GM21825 (cell line): ENCODE measurements at regions not wholly inside any gene's neighbourhood (a gene's known extent, or its start where the extent isn't known, plus 50 kb on each side); places are given as distances from the start of the nearest gene placed in this dataset.
"Not testable (repeated sequence)": the region's sequence is repeated elsewhere in the genome, so short reads cannot be mapped to it uniquely, and the experiment has no call there.

Experiments
- ATAC-seq: cut with Tn5 transposase; IDR thresholded peaks from one replicate; pipeline ENCODE4 v1.9.1; 2021; ENCODE audit warnings: mild to moderate bottlenecking, moderate library complexity; ENCODE audit not compliant: unreplicated experiment

DNA sequence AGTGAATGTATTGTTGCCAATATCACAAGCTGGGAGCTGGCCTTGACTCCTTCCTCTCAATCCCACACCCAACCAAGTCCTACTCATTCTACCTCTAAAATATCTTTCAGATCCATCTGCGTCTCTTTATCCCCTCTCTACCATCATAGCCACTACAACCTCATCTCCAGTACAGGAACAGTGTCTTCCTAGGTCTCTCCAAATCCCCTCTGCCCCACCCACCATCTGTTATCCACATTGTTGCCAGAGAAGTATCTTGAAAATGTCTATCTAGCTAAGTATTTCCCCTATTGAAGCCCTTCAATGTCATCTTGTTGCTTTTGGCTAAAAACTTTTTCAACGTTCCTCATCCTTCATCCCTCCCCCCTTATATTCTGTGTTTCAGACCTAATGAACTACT is 244.7 kb downstream of the C12orf75 start:
- no peak for ATAC-seq

DNA sequence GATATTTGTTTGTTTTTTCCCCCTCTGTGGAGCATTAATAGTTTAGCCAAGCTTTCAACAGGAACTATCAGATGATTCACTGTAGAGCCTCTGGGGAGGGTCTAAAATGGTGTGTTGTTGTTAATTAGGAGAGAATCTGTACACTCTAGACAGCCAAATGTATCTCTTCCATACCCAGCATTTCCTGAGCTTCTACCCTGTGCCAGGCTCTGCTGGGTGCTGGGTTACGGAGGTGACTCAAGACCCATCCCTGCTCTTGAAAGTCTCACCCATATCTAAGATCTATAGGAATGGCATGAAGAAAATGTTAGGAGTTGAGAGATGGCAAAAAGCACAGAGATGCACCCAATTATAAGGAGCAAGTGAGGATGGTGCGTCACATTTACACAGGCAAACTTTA is 245.8 kb downstream of the C12orf75 start:
- ATAC-seq: no peak

DNA sequence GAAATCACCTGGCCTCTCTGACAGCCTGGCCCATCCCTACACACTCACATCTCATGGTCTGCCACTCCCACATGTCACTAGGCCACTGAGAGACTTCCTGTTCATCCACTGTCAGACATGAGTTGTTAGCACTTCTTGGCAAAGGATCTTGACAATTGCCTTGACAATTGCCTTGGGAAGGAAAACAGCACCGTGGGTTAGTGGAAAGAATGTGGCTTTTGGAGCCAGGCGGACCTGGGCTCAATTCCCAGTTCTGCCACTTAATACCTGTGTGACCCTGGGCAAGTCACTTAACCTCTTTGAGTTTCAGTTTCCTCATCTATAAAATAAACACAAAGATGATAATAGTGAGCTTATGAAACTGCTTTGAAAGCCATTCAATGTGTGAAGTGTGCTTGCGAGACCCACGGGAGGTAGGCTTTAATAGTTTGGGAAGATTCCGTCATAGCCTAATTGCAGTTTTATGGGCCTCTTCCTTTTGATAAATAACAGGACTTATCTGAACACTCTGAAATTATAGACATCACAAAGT is 250.4 kb downstream of the C12orf75 start:
- no peak for ATAC-seq

DNA sequence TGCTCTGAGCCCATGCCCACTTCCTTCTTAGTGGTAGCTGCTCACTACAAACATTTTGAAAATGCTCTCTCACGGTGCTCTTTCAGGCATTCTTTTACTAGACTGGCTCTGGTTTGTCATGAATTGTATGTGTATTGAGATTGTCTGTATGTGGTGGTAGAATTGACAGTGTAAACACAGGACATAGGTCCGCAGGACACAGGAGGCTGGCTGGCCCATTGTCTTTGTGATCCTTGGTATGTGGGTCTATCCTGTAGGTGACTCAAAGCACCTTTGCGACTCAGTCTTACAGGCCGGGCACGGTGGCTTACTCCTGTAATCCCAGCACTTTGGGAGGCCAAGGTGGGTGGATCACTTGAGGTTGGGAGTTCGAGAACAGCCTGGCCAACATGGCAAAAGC is 250.9 kb downstream of the C12orf75 start:
- ATAC-seq: no peak

GRCh38 chr12:105585107-105585506 is 254.6 kb downstream of the C12orf75 start:
- no peak for ATAC-seq

- no peak for ATAC-seq
Observed at GRCh38 chr12:105587237-105587636, 256.7 kb downstream of the C12orf75 start.

DNA sequence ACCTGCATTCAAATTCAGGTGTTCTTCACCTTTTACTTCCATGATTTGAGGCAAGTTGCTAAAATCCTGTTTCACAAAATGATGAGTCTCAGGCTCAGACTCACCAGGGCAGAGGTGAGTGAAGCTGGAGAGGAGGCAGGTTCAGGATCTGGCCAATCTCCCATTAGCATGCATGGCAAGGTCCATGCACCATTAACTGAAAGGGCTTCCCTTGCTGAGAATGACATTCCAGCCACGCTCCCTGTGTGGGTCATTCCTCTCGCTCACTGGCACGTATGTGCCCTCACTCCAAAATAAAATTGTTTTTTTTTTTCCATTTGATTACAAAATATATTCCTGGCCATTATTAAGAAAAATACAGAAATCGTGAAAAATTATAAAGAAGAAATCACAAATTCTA is 257.6 kb downstream of the C12orf75 start:
- no peak for ATAC-seq

GRCh38 chr12:105590571-105590970 is 260.1 kb downstream of the C12orf75 start:
- ATAC-seq: no peak

GRCh38 chr12:105595440-105595839 is 264.9 kb downstream of the C12orf75 start:
- no peak for ATAC-seq

DNA sequence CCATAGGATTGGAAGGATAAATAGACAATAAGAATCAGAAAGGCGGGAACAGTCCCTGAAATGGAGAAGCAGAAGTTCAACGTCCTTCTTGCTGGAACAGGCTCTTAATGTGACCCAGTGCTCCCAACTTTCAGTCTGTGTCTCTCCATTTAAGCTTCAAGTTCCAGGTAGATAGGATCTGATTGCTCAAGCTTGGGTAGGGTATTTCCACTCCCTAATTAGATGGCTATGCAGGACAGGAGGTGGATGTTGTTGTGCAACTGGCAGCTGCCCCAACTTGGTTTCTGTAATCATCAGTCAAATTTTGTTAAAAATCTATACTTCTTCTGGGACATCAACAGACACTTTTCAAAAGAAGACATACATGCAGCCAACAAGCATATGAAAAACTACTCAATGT is 266.2 kb downstream of the C12orf75 start:
- ATAC-seq: no peak

DNA sequence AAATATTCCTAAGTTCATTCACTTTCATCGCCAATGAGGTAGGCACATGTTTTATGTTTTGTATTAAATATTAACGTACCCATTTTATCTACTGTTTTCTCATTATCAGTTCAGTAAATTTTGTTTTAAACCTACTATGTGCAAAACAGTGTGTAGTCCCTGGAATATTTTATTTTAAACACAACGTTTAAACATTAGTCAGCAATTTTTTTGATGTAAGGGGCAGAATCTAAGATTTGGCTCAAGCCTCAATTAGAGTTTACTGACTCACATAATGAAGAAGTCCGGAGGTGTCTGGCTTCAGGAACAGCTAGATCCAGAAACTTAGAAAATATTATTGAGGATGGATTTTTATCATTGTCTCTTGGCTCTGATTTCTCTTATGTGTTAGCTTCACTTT is 267.5 kb downstream of the C12orf75 start:
- no peak for ATAC-seq

DNA sequence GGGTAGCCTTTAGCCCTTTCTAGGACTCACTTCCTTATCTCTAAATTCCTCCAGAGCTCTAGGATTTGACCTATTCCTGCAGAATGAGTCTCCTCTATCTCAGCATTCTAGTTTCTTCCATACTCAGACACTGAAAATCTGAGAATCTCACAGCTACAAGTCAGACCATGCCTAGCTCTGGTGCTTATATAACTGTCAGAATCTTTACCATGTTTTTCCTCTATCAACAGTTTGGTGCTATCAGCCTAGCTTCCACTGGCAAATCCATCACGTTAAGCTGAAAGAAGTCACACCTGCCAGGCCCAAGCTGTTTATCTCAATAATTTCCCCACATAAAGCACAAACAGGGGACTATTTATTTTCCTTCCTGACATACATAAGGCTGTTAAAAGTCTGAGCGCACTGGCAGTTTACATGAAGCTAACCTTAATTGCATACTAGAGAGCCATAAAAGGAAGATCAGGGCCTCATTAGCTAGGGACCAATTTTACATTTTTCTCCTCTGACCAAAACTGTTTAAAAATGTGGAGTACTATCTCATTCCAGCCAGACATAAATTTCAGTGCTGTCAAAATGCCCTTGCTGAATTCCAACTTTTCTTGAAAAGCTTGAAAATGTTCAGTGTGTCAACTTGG is 270.5 kb downstream of the C12orf75 start:
- no peak for ATAC-seq

- ATAC-seq: not testable (repeated sequence)
Observed at GRCh38 chr12:105602312-105602711, 271.8 kb downstream of the C12orf75 start.

- not testable (repeated sequence) for ATAC-seq
Observed at GRCh38 chr12:105604281-105604680, 273.8 kb downstream of the C12orf75 start.

DNA sequence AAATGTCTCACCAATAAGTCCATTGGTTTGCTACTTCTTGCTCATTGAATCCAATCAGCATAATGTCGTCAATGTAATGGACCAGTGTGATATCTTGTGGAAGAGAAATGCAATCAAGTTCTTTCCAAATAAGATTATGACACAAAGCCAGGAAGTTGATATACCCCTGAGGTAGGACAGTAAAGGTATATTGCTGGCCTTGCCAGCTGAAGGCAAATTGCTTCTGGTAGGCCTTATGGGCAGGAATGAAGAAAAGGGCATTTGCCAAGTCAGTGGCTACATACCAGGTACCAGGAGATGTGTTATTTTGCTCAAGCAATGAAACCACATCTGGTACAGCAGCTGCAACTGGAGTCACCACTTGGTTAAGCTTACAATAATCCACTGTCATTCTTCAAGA is 276.1 kb downstream of the C12orf75 start:
- ATAC-seq: not testable (repeated sequence)

DNA sequence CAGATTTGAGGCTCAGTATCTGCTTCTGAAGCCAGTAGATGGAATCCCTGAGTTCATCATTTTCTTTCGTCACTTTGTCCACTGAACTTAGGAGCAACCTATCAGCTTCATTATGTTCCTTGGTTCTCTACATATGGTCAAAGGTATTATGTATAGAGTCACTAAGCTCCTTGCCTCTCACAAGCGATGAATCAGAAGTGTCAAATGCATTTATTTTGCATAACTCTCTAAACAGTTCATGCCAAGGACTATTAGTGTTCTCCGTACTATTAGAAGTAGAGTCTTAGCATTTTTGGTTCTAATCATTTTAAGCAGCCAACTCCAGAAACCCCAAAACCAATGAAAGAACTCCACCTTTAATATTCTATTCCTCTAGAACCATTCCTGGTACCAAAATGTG is 278.5 kb downstream of the C12orf75 start:
- not testable (repeated sequence) for ATAC-seq

- no peak for ATAC-seq
Observed at GRCh38 chr12:105610459-105610858, 280.0 kb downstream of the C12orf75 start.

- no peak for ATAC-seq
Observed at GRCh38 chr12:105611340-105611739, 280.8 kb downstream of the C12orf75 start.

- ATAC-seq: no peak
Observed at GRCh38 chr12:105613269-105613668, 282.8 kb downstream of the C12orf75 start.

DNA sequence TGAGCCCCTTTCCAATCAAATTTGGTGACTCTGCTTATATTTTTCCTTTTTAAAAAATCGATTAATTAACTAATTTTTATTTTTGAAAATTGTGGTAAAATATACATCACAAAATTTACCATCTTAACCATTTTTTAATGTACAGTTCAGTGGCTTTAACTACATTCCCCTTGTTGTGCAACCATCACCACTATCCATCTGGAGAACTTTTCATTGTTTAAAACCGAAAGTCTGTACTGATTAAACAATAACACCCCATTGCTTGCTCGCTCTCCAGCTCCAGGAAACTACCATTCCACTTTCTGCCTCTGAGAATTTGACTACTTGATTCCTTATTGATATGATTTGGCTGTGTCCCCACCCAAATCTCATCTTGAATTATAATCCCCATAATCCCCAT is 283.4 kb downstream of the C12orf75 start:
- ATAC-seq: no peak

- ATAC-seq: no peak
Observed at GRCh38 chr12:105616971-105617540, 286.6 kb downstream of the C12orf75 start.

DNA sequence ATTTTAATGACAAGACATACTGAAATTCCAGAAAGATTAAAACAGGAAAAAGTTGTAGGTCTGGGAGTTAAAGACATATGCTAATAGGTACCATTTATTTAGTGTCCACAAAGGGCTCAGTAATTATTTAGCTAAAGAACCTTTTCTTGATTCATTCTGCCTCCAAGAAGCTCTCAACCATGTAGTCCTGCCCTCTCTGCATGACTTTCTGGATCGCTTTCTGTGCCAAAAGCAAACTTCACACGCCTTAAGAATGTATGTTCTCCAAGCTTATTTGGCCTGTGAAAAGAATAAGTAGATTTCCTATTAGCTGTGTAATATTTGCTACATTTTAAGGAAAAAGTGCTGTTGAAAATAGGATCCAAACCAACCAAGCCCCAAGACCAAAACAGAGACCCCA is 291.7 kb downstream of the C12orf75 start:
- ATAC-seq: no peak
